SU-DHL-6 (cell line): ENCODE measurements at regions not wholly inside any gene's neighbourhood (a gene's known extent, or its start where the extent isn't known, plus 50 kb on each side); places are given as distances from the start of the nearest gene placed in this dataset.

ENCODE experiments used
- H2AFZ ChIP-seq: fragments of 200-600 bp; sonication (generic); 2 replicates; pipeline ENCODE4 v1.6.1; 2014; ENCODE audit warnings: low read depth, mild to moderate bottlenecking, moderate library complexity, mixed read lengths, antibody characterized with exemption, low read length; ENCODE audit not compliant: severe bottlenecking
- H3F3A ChIP-seq: fragments of 200-600 bp; shearing (Covaris generic); 2 replicates; pipeline ENCODE4 v1.6.0; 2016; ENCODE audit warnings: antibody characterized with exemption, mild to moderate bottlenecking; ENCODE audit not compliant: insufficient read depth
- H3K27ac ChIP-seq: fragments of 200-600 bp; sonication (generic); 2 replicates; pipeline ENCODE4 v1.5.1; 2016; ENCODE audit warnings: low read depth, mild to moderate bottlenecking, low read length, moderate library complexity, mixed read lengths
- H3K27me3 ChIP-seq: fragments of 200-600 bp; sonication (generic), shearing (Covaris generic); 2 replicates; pipeline ENCODE4 v1.6.0; 2014; ENCODE audit warnings: mild to moderate bottlenecking, low read length
- H3K36me3 ChIP-seq: fragments of 200-600 bp; sonication (generic); 2 replicates; pipeline ENCODE4 v1.6.1; 2014; ENCODE audit warnings: mild to moderate bottlenecking, low read length, mixed read lengths
- H3K4me2 ChIP-seq: fragments of 300-600, 200-600 bp; shearing (Covaris generic), sonication (generic); 2 replicates; pipeline ENCODE4 v1.6.0; 2014; ENCODE audit warnings: low read length, low read depth, mild to moderate bottlenecking; ENCODE audit not compliant: poor library complexity, severe bottlenecking
- H3K4me3 ChIP-seq: fragments of 200-600 bp; sonication (generic); 2 replicates; pipeline ENCODE4 v1.5.1; 2014; ENCODE audit warnings: antibody characterized with exemption, low read length, mild to moderate bottlenecking, mixed read lengths; ENCODE audit not compliant: insufficient read depth, poor library complexity, severe bottlenecking
- H3K79me2 ChIP-seq: fragments of 200-600 bp; sonication (generic); 2 replicates; pipeline ENCODE4 v1.6.1; 2014; ENCODE audit warnings: mild to moderate bottlenecking, low read length, moderate library complexity; ENCODE audit not compliant: insufficient read depth
- H3K9ac ChIP-seq: fragments of 200-600 bp; sonication (generic); 2 replicates; pipeline ENCODE4 v1.7.0; 2014; ENCODE audit warnings: mild to moderate bottlenecking, low read length
- H3K9me2 ChIP-seq: fragments of 200-600 bp; sonication (generic); replicated peaks from 2 replicates; pipeline ENCODE4 v1.6.1; 2014; ENCODE audit warnings: low read length; ENCODE audit not compliant: insufficient read depth
- H3K9me3 ChIP-seq: fragments of 200-600 bp; sonication (generic); 2 replicates; pipeline ENCODE4 v1.6.1; 2014; ENCODE audit warnings: low read length, mixed read lengths; ENCODE audit not compliant: insufficient read depth
- H4K20me1 ChIP-seq: fragments of 200-600 bp; sonication (generic); 2 replicates; pipeline ENCODE4 v1.6.1; 2014; ENCODE audit warnings: low read depth, mild to moderate bottlenecking, antibody characterized with exemption, low read length, moderate library complexity, mixed read lengths
- EZH2phosphoT487 ChIP-seq: fragments of 200-600 bp; sonication (generic), shearing (Covaris generic); conservative IDR thresholded peaks from 2 replicates; pipeline ENCODE4 v1.6.1; 2018; ENCODE audit warnings: mild to moderate bottlenecking, antibody characterized with exemption, low read length, moderate library complexity, mixed read lengths
- TF ChIP-seq, protein P1 (sequence below): fragments of 200-600 bp; sonication (generic); IDR thresholded peaks from one replicate; pipeline ENCODE4 v1.5.1; 2017; ENCODE audit warnings: antibody characterized with exemption, mild to moderate bottlenecking, low read length, moderate library complexity; ENCODE audit not compliant: insufficient read depth, poor library complexity, severe bottlenecking

DNA sequence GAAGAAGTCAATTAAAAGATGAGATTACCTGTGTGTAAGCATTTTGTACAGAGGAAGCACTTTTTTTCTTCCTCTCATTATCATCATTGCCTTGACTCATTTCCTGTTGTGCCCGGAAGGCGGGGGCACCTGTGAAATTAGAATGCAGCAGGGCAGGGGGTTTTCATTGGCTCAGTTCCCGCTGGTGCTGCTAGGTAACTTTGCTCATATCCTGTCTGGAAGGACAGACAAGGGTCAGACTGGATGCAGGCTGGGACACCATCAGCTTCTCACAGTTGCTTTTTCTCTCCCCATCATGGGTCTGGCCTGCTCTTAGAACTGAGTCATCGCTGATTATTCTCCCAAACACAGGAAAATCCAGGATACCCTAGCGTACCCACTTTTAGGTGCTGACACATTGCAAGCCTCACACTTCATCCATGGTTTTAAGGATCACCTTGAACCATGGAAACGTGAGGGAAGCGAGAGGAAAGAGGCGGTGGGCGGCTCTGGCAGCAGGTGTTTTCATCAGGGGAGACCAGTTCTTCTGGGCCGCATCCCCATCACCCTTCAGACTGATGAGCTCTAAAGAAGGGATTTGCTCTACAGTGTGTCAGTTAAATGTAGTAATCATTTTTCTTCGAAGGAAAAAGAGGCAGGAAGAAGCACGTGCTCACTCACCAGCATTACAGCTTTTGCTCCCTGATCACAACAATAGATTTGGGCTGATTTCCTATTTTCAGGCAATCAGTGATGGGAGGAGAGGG lies 195.7 kb upstream of the SASH1 start:
- H3K4me2 ChIP-seq: no peak overlapping the region
- no peaks in the 10 kb centered on the region for H4K20me1 ChIP-seq
- no peaks in the 10 kb centered on the region for H3K9me2 ChIP-seq
- H3F3A ChIP-seq: no peaks in the 10 kb centered on the region
- H3K27ac ChIP-seq: no peak overlapping the region
- no peaks in the 10 kb centered on the region for H3K9me3 ChIP-seq
- H3K27me3 ChIP-seq: no peaks in the 10 kb centered on the region
- no peak overlapping the region for H2AFZ ChIP-seq
- H3K9ac ChIP-seq: no peak overlapping the region
- H3K36me3 ChIP-seq: no peaks in the 10 kb centered on the region
- H3K79me2 ChIP-seq: no peaks in the 10 kb centered on the region
- TF ChIP-seq EZH2phosphoT487: no peak
- TF ChIP-seq, protein P1, sequence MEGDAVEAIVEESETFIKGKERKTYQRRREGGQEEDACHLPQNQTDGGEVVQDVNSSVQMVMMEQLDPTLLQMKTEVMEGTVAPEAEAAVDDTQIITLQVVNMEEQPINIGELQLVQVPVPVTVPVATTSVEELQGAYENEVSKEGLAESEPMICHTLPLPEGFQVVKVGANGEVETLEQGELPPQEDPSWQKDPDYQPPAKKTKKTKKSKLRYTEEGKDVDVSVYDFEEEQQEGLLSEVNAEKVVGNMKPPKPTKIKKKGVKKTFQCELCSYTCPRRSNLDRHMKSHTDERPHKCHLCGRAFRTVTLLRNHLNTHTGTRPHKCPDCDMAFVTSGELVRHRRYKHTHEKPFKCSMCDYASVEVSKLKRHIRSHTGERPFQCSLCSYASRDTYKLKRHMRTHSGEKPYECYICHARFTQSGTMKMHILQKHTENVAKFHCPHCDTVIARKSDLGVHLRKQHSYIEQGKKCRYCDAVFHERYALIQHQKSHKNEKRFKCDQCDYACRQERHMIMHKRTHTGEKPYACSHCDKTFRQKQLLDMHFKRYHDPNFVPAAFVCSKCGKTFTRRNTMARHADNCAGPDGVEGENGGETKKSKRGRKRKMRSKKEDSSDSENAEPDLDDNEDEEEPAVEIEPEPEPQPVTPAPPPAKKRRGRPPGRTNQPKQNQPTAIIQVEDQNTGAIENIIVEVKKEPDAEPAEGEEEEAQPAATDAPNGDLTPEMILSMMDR: no peak
- no peak overlapping the region for H3K4me3 ChIP-seq

DNA sequence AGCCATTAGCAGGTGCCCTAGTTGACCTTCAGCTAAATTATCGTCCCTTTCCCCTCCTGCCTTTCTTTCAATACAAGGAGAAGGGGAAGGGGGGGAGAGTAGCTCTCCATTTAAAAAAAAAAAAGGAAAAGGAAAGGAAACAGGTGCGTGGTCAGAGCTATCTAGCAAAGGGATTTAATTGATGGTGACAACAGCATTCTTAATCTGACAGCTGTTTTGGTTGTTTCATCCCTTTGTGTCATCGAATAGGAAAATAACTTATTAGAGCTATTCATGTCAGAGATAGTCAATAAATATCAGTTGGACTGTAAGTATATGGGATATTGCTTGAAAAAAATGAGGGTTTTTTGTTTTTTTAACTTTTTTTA lies 195.2 kb upstream of the SASH1 start:
- no peak overlapping the region for H3K9ac ChIP-seq
- H3K4me2 ChIP-seq: no peak overlapping the region
- H3K27ac ChIP-seq: no peak overlapping the region
- no peaks in the 10 kb centered on the region for H3K9me2 ChIP-seq
- TF ChIP-seq, protein P1: no peak
- no peak for TF ChIP-seq EZH2phosphoT487
- no peaks in the 10 kb centered on the region for H3K36me3 ChIP-seq
- H4K20me1 ChIP-seq: no peaks in the 10 kb centered on the region
- no peaks in the 10 kb centered on the region for H3K27me3 ChIP-seq
- no peaks in the 10 kb centered on the region for H3K9me3 ChIP-seq
- H3K4me3 ChIP-seq: no peak overlapping the region
- H3F3A ChIP-seq: no peaks in the 10 kb centered on the region
- H2AFZ ChIP-seq: no peak overlapping the region
- H3K79me2 ChIP-seq: no peaks in the 10 kb centered on the region

DNA sequence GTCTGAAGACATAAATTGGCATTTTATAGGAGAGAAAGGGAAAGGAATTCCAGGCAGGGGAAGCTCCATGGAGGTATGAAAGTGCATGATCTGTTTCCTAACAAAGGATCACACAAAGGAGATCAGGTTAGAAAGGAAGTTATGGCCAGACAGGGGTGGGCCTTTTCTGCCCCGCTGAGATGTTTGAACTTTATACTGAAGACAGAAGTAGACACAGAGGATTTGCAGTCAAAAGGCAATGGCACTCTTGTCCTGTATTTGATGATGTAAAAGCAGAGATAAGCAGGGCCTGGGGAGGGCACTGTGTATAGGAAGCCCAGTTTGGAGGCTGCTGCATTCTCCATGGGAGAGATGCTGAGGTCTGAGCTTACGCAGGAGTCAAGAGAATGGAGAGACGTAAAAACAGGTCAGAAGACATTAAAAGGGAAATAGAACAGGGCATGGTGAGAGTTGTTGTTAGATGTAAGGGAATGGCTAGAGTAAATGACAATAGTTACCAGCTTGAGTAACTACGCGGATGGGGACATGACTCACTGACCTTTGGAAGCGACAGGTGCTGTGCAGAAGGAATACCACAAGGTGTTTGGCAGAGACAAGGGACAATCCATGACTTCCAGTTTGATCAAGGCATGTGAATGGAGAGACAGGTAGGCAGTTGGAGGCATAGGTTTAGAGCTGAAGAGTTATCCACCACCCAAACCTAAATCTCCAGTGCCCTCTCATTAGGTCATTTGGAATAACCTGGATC lies 190.6 kb upstream of the SASH1 start:
- Histone ChIP-seq H3F3A (no peaks in the 10 kb centered on the region), H3K9me3 (no peaks in the 10 kb centered on the region), H3K36me3 (no peaks in the 10 kb centered on the region), H3K27ac (no peak overlapping the region), H3K9ac (no peak overlapping the region), H3K27me3 (no peaks in the 10 kb centered on the region), H3K4me2 (no peak overlapping the region), H2AFZ (no peak overlapping the region), H3K9me2 (no peaks in the 10 kb centered on the region), H3K4me3 (no peak overlapping the region), H4K20me1 (no peaks in the 10 kb centered on the region), H3K79me2 (no peaks in the 10 kb centered on the region)
- no peak for TF ChIP-seq EZH2phosphoT487
- TF ChIP-seq, protein P1: no peak
